Right lobe of liver (tissue), 4 donors: ENCODE measurements at regions not wholly inside any gene's neighbourhood (a gene's known extent, or its start where the extent isn't known, plus 50 kb on each side); places are given as distances from the start of the nearest gene placed in this dataset.

ENCODE experiments used
- CTCF ChIP-seq, 4 donors: fragments of 200-600 bp in 3 of 4; fragments of 450-650 bp in 1 of 4; IDR thresholded peaks; one replicate each; pipeline versions ENCODE4 v1.5.1 to v1.8.0; 2016 to 2022; ENCODE audit warnings: antibody characterized with exemption in 4 of 4, mild to moderate bottlenecking in 2 of 4
- POLR2A ChIP-seq: fragments of 450-650 bp; IDR thresholded peaks from one replicate; pipeline ENCODE4 v1.6.1; 2017; ENCODE audit warnings: antibody characterized with exemption, mild to moderate bottlenecking
- donor health status: DM: no; HTN: no; CAD: no.
- donor health status: DM: no; HTN: no; CAD: no.
- donor health status: DM: no; HTN: yes; CAD: no.

DNA sequence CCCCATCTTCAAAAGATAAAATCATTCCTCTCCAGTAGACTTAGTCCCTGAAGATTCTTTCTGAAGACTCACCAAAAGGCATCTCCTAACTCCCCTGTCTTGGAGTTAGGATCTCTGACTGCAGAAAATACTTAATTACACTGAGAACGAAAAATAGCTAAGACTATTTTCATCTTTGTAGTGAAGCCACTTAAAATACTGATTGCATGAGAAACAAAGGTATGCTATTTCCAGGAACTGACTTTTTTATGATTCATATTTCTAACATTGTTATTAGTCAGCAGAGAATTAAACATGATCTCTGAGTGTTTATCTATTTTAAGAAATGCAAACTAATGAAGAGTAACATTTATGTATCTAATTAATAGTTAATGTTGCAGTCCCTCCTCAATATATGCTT is 71.8 kb upstream of the NR3C2 start:
- no peak for TF ChIP-seq POLR2A
- no peak for TF ChIP-seq CTCF (IDR thresholded peaks at IDR 0.05)
